CD4-positive, alpha-beta memory T cell (primary cell): ENCODE measurements at regions not wholly inside any gene's neighbourhood (a gene's known extent, or its start where the extent isn't known, plus 50 kb on each side); places are given as distances from the start of the nearest gene placed in this dataset.

ENCODE experiments used
- CTCF ChIA-PET: fragments of 350-600 bp; sonication (Branson Sonifier 250); formaldehyde crosslinking; loops from one replicate; lab custom pipeline; 2021; ENCODE audit warnings: inconsistent platforms; ENCODE audit not compliant: partially characterized antibody; lab: Charles Lee
- POLR2A ChIA-PET: fragments of 350-600 bp; sonication (Branson Sonifier 250); formaldehyde crosslinking; loops from one replicate; lab custom pipeline; 2021; ENCODE audit not compliant: partially characterized antibody; lab: Charles Lee
- DNase-seq, 5 donors: peaks; one replicate each; pipeline versions ENCODE4 v3.0.0 to v3.0.0-alpha.2; 2020 to 2022; ENCODE audit warnings: mixed read lengths in 1 of 5
- H3K27ac ChIP-seq: one replicate; pipeline ENCODE4 v1.7.0; 2013; ENCODE audit warnings: low read depth, low read length
- H3K27me3 ChIP-seq: 2 replicates; pipeline ENCODE4 v1.7.0; 2013; ENCODE audit warnings: mild to moderate bottlenecking, low read length, moderate library complexity; ENCODE audit not compliant: insufficient read depth
- H3K36me3 ChIP-seq: 2 replicates; pipeline ENCODE4 v1.7.0; 2013; ENCODE audit warnings: mild to moderate bottlenecking, low read length, moderate library complexity; ENCODE audit not compliant: insufficient read depth
- H3K4me1 ChIP-seq: 2 replicates; pipeline ENCODE4 v1.7.0; 2013; ENCODE audit warnings: mild to moderate bottlenecking, low read length, moderate library complexity; ENCODE audit not compliant: insufficient read depth
- H3K4me3 ChIP-seq, 2 donors: one replicate each; pipeline ENCODE4 v1.7.0; 2013; ENCODE audit warnings: low read length in 2 of 2, mild to moderate bottlenecking in 1 of 2
- H3K9me3 ChIP-seq, 2 donors: one replicate each; pipeline ENCODE4 v1.7.0; 2013; ENCODE audit warnings: low read length in 2 of 2, control low read depth in 1 of 2; ENCODE audit not compliant: control insufficient read depth in 1 of 2
- H3K27ac Mint-ChIP-seq, 7 donors: one replicate each; pipeline ENCODE4 v1.8.0; 2020 to 2021; ENCODE audit warnings: mixed read lengths in 7 of 7, mild to moderate bottlenecking in 6 of 7, inconsistent platforms in 3 of 7, moderate library complexity in 3 of 7
- H3K27me3 Mint-ChIP-seq, 2 donors: one replicate each; pipeline ENCODE4 v1.8.0; 2020 to 2021; ENCODE audit warnings: mixed read lengths in 2 of 2
- H3K36me3 Mint-ChIP-seq, 2 donors: one replicate each; pipeline ENCODE4 v1.8.0; 2020 to 2021; ENCODE audit warnings: mixed read lengths in 2 of 2, inconsistent platforms in 1 of 2, mild to moderate bottlenecking in 1 of 2
- H3K4me1 Mint-ChIP-seq, 4 donors: one replicate each; pipeline ENCODE4 v1.8.0; 2020 to 2021; ENCODE audit warnings: mixed read lengths in 4 of 4, mild to moderate bottlenecking in 1 of 4
- H3K4me3 Mint-ChIP-seq, 8 donors: one replicate each; pipeline ENCODE4 v1.8.0; 2020 to 2021; ENCODE audit warnings: mixed read lengths in 8 of 8, mild to moderate bottlenecking in 7 of 8, moderate library complexity in 6 of 8, inconsistent platforms in 3 of 8
- H3K9me3 Mint-ChIP-seq, 8 donors: one replicate each; pipeline ENCODE4 v1.8.0; 2020 to 2021; ENCODE audit warnings: mixed read lengths in 8 of 8, mild to moderate bottlenecking in 5 of 8, inconsistent platforms in 3 of 8, moderate library complexity in 1 of 8
- intact Hi-C: fragments of 100-400 bp; cut with micrococcal nuclease; formaldehyde crosslinking; loops from one replicate; pipeline ENCODE4 v1.15.1; 2023

DNA sequence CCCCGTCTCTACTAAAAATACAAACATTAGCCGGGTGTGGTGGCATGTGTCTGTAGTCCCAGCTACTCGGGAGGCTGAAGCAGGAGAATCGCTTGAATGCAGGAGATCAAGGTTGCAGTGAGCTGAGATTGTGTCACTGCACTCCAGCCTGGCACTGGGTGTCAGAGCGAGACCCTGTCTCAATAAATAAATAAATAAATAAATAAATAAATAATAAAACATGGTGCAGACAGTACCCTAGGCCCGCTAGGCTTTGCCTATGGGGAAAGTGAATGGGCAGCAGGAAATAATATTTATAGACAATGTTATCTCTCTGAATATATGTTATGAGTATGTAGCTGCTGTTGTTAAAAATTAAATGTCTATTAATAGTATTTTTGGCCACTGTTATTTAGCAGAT, 130.4 kb downstream of the LARP7 start:
- Histone ChIP-seq H3K4me3 (no peak overlapping the region), H3K36me3 (no peaks in the 10 kb centered on the region), H3K27me3 (no peaks in the 10 kb centered on the region), H3K9me3 (no peaks in the 10 kb centered on the region), H3K27ac (no peak overlapping the region), H3K4me1 (no peaks in the 10 kb centered on the region)
- ChIA-PET POLR2A (no interaction called here), CTCF (no interaction called here)
- intact Hi-C loops: no loop called here
- Mint-ChIP-seq H3K4me3 (no peak overlapping the region), H3K9me3 (no peaks in the 10 kb centered on the region), H3K4me1 (peaks cover 0 to 2% (median under 1%) of the 10 kb centered on the region in 4 donors), H3K36me3 (no peaks in the 10 kb centered on the region), H3K27ac (no peak overlapping the region), H3K27me3 (peaks cover 0 to 1% of the 10 kb centered on the region in 2 donors)
- no peak for DNase-seq

DNA sequence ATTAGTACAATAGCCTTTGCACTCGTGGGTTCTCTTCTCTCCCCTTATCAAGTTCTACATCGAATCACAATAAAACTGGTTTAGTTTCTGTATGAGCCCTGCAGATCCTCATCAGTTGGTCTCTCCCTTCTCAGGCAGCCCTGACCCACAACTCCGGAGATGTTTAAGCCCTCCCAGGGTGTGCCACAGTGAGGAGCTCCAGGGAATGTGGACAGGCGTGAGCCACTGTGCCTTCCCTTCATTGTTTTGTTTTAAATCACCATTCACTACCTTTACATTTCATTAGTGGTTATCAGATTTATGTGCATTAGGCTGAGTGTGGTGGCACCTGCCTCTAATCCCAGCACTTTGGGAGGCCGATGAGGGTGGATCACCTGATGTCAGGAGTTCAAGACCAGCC, 133.2 kb downstream of the LARP7 start:
- H3K4me1 Mint-ChIP-seq: no peaks in the 10 kb centered on the region
- Histone ChIP-seq H3K36me3 (no peaks in the 10 kb centered on the region), H3K4me1 (no peaks in the 10 kb centered on the region), H3K27ac (no peak overlapping the region), H3K9me3 (no peaks in the 10 kb centered on the region), H3K27me3 (no peaks in the 10 kb centered on the region), H3K4me3 (no peak overlapping the region)
- DNase-seq: no peak
- no peak overlapping the region for H3K27ac Mint-ChIP-seq
- no peaks in the 10 kb centered on the region for H3K9me3 Mint-ChIP-seq
- peaks cover 2 to 4% of the 10 kb centered on the region in 2 donors for H3K27me3 Mint-ChIP-seq
- H3K36me3 Mint-ChIP-seq: no peaks in the 10 kb centered on the region
- no peak overlapping the region for H3K4me3 Mint-ChIP-seq
- ChIA-PET CTCF (no interaction called here), POLR2A (no interaction called here)
- intact Hi-C loops: no loop called here

- Histone ChIP-seq H3K27me3 (no peaks in the 10 kb centered on the region), H3K4me1 (no peaks in the 10 kb centered on the region), H3K4me3 (no peak overlapping the region), H3K27ac (no peak overlapping the region), H3K36me3 (no peaks in the 10 kb centered on the region), H3K9me3 (no peaks in the 10 kb centered on the region)
- Mint-ChIP-seq H3K27me3 (peaks cover 2 to 8% of the 10 kb centered on the region in 2 donors), H3K27ac (no peak overlapping the region), H3K4me1 (no peaks in the 10 kb centered on the region), H3K9me3 (no peaks in the 10 kb centered on the region), H3K4me3 (no peak overlapping the region), H3K36me3 (no peaks in the 10 kb centered on the region)
- intact Hi-C loops: no loop called here
- no peak for DNase-seq
- ChIA-PET POLR2A (no interaction called here), CTCF (interaction anchor here (1.2 kb wide), 1 partner anchor 13 kb away, joined by 3 read pairs; no protein-coding TSS in a partner anchor)
Measured at GRCh38 chr4:112775801-112776200, 138.9 kb downstream of the LARP7 start.

GRCh38 chr4:112776535-112776934, 139.6 kb downstream of the LARP7 start:
- Mint-ChIP-seq H3K27ac (no peak overlapping the region), H3K4me3 (no peak overlapping the region), H3K36me3 (no peaks in the 10 kb centered on the region), H3K4me1 (no peaks in the 10 kb centered on the region), H3K9me3 (no peaks in the 10 kb centered on the region), H3K27me3 (peaks cover 2 to 8% of the 10 kb centered on the region in 2 donors)
- no peaks in the 10 kb centered on the region for H3K4me1 ChIP-seq
- H3K9me3 ChIP-seq: no peaks in the 10 kb centered on the region
- H3K27me3 ChIP-seq: no peaks in the 10 kb centered on the region
- no peaks in the 10 kb centered on the region for H3K36me3 ChIP-seq
- POLR2A ChIA-PET: no interaction called here
- no peak for DNase-seq
- CTCF ChIA-PET: interaction anchor here (1.2 kb wide), 1 partner anchor 14 kb away, joined by 3 read pairs; no protein-coding TSS in a partner anchor
- intact Hi-C loops: no loop called here
- no peak overlapping the region for H3K27ac ChIP-seq
- H3K4me3 ChIP-seq: no peak overlapping the region

- DNase-seq: no peak
- Histone ChIP-seq H3K4me3 (no peak overlapping the region), H3K9me3 (no peaks in the 10 kb centered on the region), H3K4me1 (no peaks in the 10 kb centered on the region), H3K36me3 (no peaks in the 10 kb centered on the region), H3K27ac (no peak overlapping the region), H3K27me3 (no peaks in the 10 kb centered on the region)
- peaks cover 2 to 5% of the 10 kb centered on the region in 2 donors for H3K27me3 Mint-ChIP-seq
- POLR2A ChIA-PET: no interaction called here
- H3K9me3 Mint-ChIP-seq: no peaks in the 10 kb centered on the region
- no peaks in the 10 kb centered on the region for H3K36me3 Mint-ChIP-seq
- H3K4me3 Mint-ChIP-seq: no peak overlapping the region
- H3K27ac Mint-ChIP-seq: no peak overlapping the region
- H3K4me1 Mint-ChIP-seq: no peaks in the 10 kb centered on the region
- intact Hi-C loops: no loop called here
- CTCF ChIA-PET: no interaction called here
Measured at GRCh38 chr4:112778520-112778919, 141.6 kb downstream of the LARP7 start.

DNA sequence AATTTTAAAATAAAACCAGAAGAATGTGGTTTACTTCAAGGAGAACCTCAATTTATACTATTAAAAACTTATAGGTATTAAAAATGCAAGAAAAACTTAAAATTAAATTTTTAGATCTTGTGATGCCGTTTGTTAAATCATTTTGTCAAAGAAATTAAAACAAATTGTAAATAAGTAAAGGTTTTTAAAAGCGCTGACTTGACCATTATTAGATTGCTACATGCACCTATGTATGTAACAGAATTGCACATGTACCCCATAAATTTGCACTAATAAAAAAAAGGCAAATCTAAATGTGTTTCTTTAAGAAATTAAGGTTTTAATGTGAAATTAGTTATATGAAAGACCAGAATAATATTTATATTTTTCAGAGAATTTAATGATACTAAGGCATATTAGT, 156.1 kb downstream of the LARP7 start:
- no peaks in the 10 kb centered on the region for H3K9me3 Mint-ChIP-seq
- CTCF ChIA-PET: no interaction called here

DNA sequence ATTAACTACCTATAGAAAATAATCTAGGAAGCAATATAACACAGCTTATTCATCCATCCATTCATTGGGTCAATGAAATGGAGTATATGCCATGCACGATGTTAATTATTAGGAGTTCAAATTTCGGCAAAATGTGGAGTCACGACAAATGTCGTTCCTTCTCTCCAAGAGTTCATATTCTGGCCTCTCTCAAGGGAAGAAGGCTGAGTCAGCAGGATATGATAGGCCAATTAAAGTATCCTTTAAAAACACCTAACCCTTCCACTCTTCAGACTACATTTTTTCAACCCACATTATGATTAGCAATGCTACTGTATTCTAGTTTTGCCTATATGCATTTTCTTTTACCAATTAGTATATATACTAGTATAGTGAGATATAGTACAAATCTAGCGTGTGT, 163.1 kb downstream of the LARP7 start:
- no peak for DNase-seq
- Mint-ChIP-seq H3K4me3 (no peak overlapping the region), H3K27ac (no peak overlapping the region), H3K36me3 (no peaks in the 10 kb centered on the region), H3K9me3 (no peaks in the 10 kb centered on the region), H3K27me3 (peaks cover 0 to 9% of the 10 kb centered on the region in 2 donors), H3K4me1 (no peaks in the 10 kb centered on the region)
- Histone ChIP-seq H3K9me3 (no peaks in the 10 kb centered on the region), H3K27ac (no peak overlapping the region), H3K4me1 (no peaks in the 10 kb centered on the region), H3K36me3 (no peaks in the 10 kb centered on the region), H3K27me3 (no peaks in the 10 kb centered on the region), H3K4me3 (no peak overlapping the region)
- intact Hi-C loops: no loop called here
- ChIA-PET CTCF (no interaction called here), POLR2A (no interaction called here)

More for the DNA sequence above, 156.1 kb downstream of the LARP7 start:
- Histone ChIP-seq H3K9me3 (no peaks in the 10 kb centered on the region), H3K27ac (no peak overlapping the region), H3K4me1 (no peaks in the 10 kb centered on the region), H3K4me3 (no peak overlapping the region), H3K36me3 (no peaks in the 10 kb centered on the region), H3K27me3 (no peaks in the 10 kb centered on the region)
- Mint-ChIP-seq H3K4me3 (no peak overlapping the region), H3K27ac (no peak overlapping the region), H3K4me1 (peaks cover 0 to 2% (median 0%) of the 10 kb centered on the region in 4 donors), H3K27me3 (peaks cover 0 to 4% of the 10 kb centered on the region in 2 donors), H3K36me3 (no peaks in the 10 kb centered on the region)
- no peak for DNase-seq
- intact Hi-C loops: no loop called here
- POLR2A ChIA-PET: no interaction called here

DNA sequence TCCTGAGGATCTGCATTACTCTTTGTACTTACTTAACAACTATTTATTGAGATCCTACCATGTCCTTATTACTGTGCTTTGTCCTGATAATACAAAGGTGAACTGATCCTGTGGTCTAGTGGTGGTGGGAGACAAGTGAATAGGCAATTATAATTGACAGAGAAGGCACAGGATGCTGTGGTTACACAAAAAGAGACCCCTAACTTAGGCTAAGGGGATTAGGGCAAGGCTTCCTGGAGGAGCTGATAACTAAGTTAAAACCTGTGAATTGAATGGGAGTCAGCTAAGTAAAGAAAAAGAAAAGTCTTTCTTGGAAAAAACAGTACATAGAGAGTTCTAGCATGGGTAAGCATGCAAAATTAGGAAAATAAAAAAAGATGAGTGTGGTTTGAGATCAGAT, 164.4 kb downstream of the LARP7 start:
- no peak overlapping the region for H3K27ac ChIP-seq
- CTCF ChIA-PET: no interaction called here
- intact Hi-C loops: no loop called here

More for the DNA sequence above, 164.4 kb downstream of the LARP7 start:
- DNase-seq: no peak
- Mint-ChIP-seq H3K9me3 (no peaks in the 10 kb centered on the region), H3K27me3 (peaks cover 0 to 6% of the 10 kb centered on the region in 2 donors), H3K36me3 (no peaks in the 10 kb centered on the region), H3K27ac (no peak overlapping the region), H3K4me1 (no peaks in the 10 kb centered on the region), H3K4me3 (no peak overlapping the region)
- POLR2A ChIA-PET: no interaction called here
- no peaks in the 10 kb centered on the region for H3K4me1 ChIP-seq
- H3K36me3 ChIP-seq: no peaks in the 10 kb centered on the region
- no peaks in the 10 kb centered on the region for H3K9me3 ChIP-seq
- no peak overlapping the region for H3K4me3 ChIP-seq
- no peaks in the 10 kb centered on the region for H3K27me3 ChIP-seq
